Loucy (cell line): ENCODE measurements at regions not wholly inside any gene's neighbourhood (a gene's known extent, or its start where the extent isn't known, plus 50 kb on each side); places are given as distances from the start of the nearest gene placed in this dataset.

Experiments
- EZH2phosphoT487 ChIP-seq: fragments of 200-600 bp; IDR thresholded peaks from 2 replicates; pipeline ENCODE4 v1.6.1; 2018; ENCODE audit warnings: antibody characterized with exemption, mild to moderate bottlenecking, moderate library complexity, borderline replicate concordance
- TF ChIP-seq, protein P1 (sequence below): fragments of 200-600 bp; sonication (generic); conservative IDR thresholded peaks from 2 replicates; pipeline ENCODE4 v1.5.1; 2014; ENCODE audit warnings: mild to moderate bottlenecking, antibody characterized with exemption, low read length

DNA sequence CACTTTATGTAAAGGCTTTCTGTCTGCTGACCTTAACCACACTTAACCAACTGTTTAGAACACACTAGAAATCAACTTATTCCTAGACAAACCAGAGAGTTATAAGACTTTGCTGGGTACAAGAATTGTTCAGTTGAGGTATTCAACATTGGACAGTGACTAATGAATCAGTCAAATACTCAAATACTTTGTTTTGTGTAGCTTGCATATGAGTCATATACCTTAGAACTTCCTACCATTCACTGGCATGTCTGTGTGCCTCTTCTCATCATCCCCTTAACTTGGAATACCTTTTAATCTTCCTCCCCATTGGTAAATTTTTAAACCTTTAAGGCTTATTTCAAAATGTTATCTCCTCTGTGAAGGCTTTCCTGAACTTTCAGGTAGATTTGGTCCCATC is 708.8 kb upstream of the GRIA3 start:
- TF ChIP-seq, protein P1, sequence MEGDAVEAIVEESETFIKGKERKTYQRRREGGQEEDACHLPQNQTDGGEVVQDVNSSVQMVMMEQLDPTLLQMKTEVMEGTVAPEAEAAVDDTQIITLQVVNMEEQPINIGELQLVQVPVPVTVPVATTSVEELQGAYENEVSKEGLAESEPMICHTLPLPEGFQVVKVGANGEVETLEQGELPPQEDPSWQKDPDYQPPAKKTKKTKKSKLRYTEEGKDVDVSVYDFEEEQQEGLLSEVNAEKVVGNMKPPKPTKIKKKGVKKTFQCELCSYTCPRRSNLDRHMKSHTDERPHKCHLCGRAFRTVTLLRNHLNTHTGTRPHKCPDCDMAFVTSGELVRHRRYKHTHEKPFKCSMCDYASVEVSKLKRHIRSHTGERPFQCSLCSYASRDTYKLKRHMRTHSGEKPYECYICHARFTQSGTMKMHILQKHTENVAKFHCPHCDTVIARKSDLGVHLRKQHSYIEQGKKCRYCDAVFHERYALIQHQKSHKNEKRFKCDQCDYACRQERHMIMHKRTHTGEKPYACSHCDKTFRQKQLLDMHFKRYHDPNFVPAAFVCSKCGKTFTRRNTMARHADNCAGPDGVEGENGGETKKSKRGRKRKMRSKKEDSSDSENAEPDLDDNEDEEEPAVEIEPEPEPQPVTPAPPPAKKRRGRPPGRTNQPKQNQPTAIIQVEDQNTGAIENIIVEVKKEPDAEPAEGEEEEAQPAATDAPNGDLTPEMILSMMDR, result no peak
- TF ChIP-seq EZH2phosphoT487, result no peak
